HEK293 (cell line): ENCODE measurements at regions not wholly inside any gene's neighbourhood (a gene's known extent, or its start where the extent isn't known, plus 50 kb on each side); places are given as distances from the start of the nearest gene placed in this dataset.

Experiments
- CTCF ChIA-PET: fragments of 350-600 bp; formaldehyde crosslinking; extraction: SDS; loops from one replicate; lab custom pipeline; 2021; ENCODE audit warnings: antibody characterized with exemption; lab: Yijun Ruan, JAX
- POLR2A ChIA-PET: fragments of 300-600 bp; formaldehyde crosslinking; extraction: SDS; loops from one replicate; lab custom pipeline; 2020; ENCODE audit warnings: antibody characterized with exemption, inconsistent platforms; lab: Yijun Ruan, JAX
- H3K27ac ChIP-seq: fragments of 200-500 bp; sonication (Bioruptor generic); 2 replicates; pipeline ENCODE4 v1.5.1; 2014; ENCODE audit warnings: low read depth, low read length, control low read depth, inconsistent platforms; ENCODE audit errors: extremely low read depth
- H3K36me3 ChIP-seq, 2 experiments: fragments of 200-500 bp in 1 of 2; sonication (Bioruptor generic) in 1 of 2; 1 replicate in 1 of 2; 2 replicates in 1 of 2; pipeline ENCODE4 v1.5.1; 2014 to 2017; ENCODE audit warnings: inconsistent platforms in 2 of 2, low read length in 2 of 2; ENCODE audit not compliant: control insufficient read depth in 2 of 2, insufficient read depth in 1 of 2
- H3K4me1 ChIP-seq: fragments of 200-500 bp; sonication (Bioruptor generic); 2 replicates; pipeline ENCODE4 v1.5.1; 2014; ENCODE audit warnings: mild to moderate bottlenecking, low read length, inconsistent platforms; ENCODE audit not compliant: control insufficient read depth, insufficient read depth
- H3K4me3 ChIP-seq: 2 replicates; pipeline ENCODE4 v1.5.1; 2011; ENCODE audit warnings: low read depth, mild to moderate bottlenecking, control low read depth, low read length, moderate library complexity
- H3K9me3 ChIP-seq: fragments of 200-500 bp; sonication (Bioruptor generic); 2 replicates; pipeline ENCODE4 v1.5.1; 2014; ENCODE audit warnings: low read depth, low read length, inconsistent platforms; ENCODE audit not compliant: control insufficient read depth, insufficient read depth
- ATF2 ChIP-seq: fragments of 450-650 bp; formaldehyde crosslinking; IDR thresholded peaks from 2 replicates; pipeline ENCODE4 v1.5.1; 2016; ENCODE audit warnings: missing biosample characterization, missing genetic modification characterization, low read depth
- BCL11B ChIP-seq: fragments of 450-650 bp; formaldehyde crosslinking; IDR thresholded peaks from 2 replicates; pipeline ENCODE4 v1.5.1; 2016; ENCODE audit warnings: low read depth, missing biosample characterization, missing genetic modification characterization
- IKZF3 ChIP-seq: fragments of 450-650 bp; IDR thresholded peaks from 2 replicates; pipeline ENCODE4 v1.5.0; 2018; ENCODE audit warnings: missing biosample characterization, mild to moderate bottlenecking, missing genetic modification characterization, moderate library complexity
- INSM2 ChIP-seq: fragments of 450-650 bp; formaldehyde crosslinking; IDR thresholded peaks from 2 replicates; pipeline ENCODE4 v1.5.1; 2016; ENCODE audit warnings: missing biosample characterization, missing genetic modification characterization
- PRDM2 ChIP-seq: fragments of 450-650 bp; formaldehyde crosslinking; IDR thresholded peaks from 2 replicates; pipeline ENCODE4 v1.5.1; 2016; ENCODE audit warnings: missing biosample characterization, missing genetic modification characterization, borderline replicate concordance
- ZBTB10 ChIP-seq: fragments of 450-650 bp; formaldehyde crosslinking; IDR thresholded peaks from 2 replicates; pipeline ENCODE4 v1.5.1; 2016; ENCODE audit warnings: missing biosample characterization, missing genetic modification characterization
- ZNF2 ChIP-seq: fragments of 450-650 bp; formaldehyde crosslinking; IDR thresholded peaks from 2 replicates; pipeline ENCODE4 v1.5.1; 2016; ENCODE audit warnings: missing biosample characterization, missing genetic modification characterization
- ZNF280D ChIP-seq: fragments of 450-650 bp; formaldehyde crosslinking; IDR thresholded peaks from 2 replicates; pipeline ENCODE4 v1.5.1; 2016; ENCODE audit warnings: missing biosample characterization, missing genetic modification characterization
- ZNF335 ChIP-seq: fragments of 450-650 bp; formaldehyde crosslinking; conservative IDR thresholded peaks from 2 replicates; pipeline ENCODE4 v1.5.1; 2016; ENCODE audit warnings: missing biosample characterization, missing genetic modification characterization
- ZNF362 ChIP-seq: fragments of 450-650 bp; formaldehyde crosslinking; IDR thresholded peaks from 2 replicates; pipeline ENCODE4 v1.5.1; 2016; ENCODE audit warnings: missing biosample characterization, missing genetic modification characterization
- ZNF366 ChIP-seq: fragments of 450-650 bp; formaldehyde crosslinking; conservative IDR thresholded peaks from 2 replicates; pipeline ENCODE4 v1.5.1; 2016; ENCODE audit warnings: missing biosample characterization, missing genetic modification characterization
- ZNF37A ChIP-seq: fragments of 450-650 bp; IDR thresholded peaks from 2 replicates; pipeline ENCODE4 v1.5.1; 2018; ENCODE audit warnings: missing biosample characterization, missing genetic modification characterization
- ZNF621 ChIP-seq: fragments of 450-650 bp; formaldehyde crosslinking; IDR thresholded peaks from 2 replicates; pipeline ENCODE4 v1.5.1; 2017; ENCODE audit warnings: missing biosample characterization, missing genetic modification characterization
- ZNF624 ChIP-seq: fragments of 450-650 bp; formaldehyde crosslinking; IDR thresholded peaks from 2 replicates; pipeline ENCODE4 v1.5.1; 2017; ENCODE audit warnings: missing biosample characterization, missing genetic modification characterization
- ZNF677 ChIP-seq: fragments of 450-650 bp; IDR thresholded peaks from 2 replicates; pipeline ENCODE4 v1.5.0; 2018; ENCODE audit warnings: missing biosample characterization, mild to moderate bottlenecking, missing genetic modification characterization, moderate library complexity
- ZNF791 ChIP-seq: fragments of 450-650 bp; formaldehyde crosslinking; IDR thresholded peaks from 2 replicates; pipeline ENCODE4 v1.5.1; 2016; ENCODE audit warnings: missing biosample characterization, missing genetic modification characterization
- ZSCAN30 ChIP-seq: fragments of 450-650 bp; IDR thresholded peaks from 2 replicates; pipeline ENCODE4 v1.5.1; 2018; ENCODE audit warnings: missing biosample characterization, mild to moderate bottlenecking, missing genetic modification characterization, moderate library complexity

GRCh38 chr4:171676555-171677215 is 136.5 kb upstream of the GALNTL6 start:
- H3K4me1 ChIP-seq: no peaks in the 10 kb centered on the region
- H3K9me3 ChIP-seq: no peaks in the 10 kb centered on the region
- TF ChIP-seq ZBTB10 (tag by site-specific recombination) (no peak), ZNF362 (tag by site-specific recombination) (no peak), ATF2 (tag by site-specific recombination) (no peak), ZNF791 (no peak), INSM2 (tag by site-specific recombination) (no peak), ZNF621 (tag by site-specific recombination) (no peak), ZNF37A (tag by site-specific recombination) (no peak), ZNF280D (no peak), ZNF335 (tag by site-specific recombination) (no peak), ZNF624 (tag by site-specific recombination) (no peak), BCL11B (tag by site-specific recombination) (no peak), IKZF3 (tag by site-specific recombination) (no peak), ZNF677 (no peak), ZNF366 (tag by site-specific recombination) (no peak)
- CTCF ChIA-PET: no interaction called here
- H3K36me3 ChIP-seq: no peaks in the 10 kb centered on the region
- POLR2A ChIA-PET: no interaction called here
- H3K27ac ChIP-seq: no peak overlapping the region
- no peak overlapping the region for H3K4me3 ChIP-seq

- Histone ChIP-seq H3K4me1 (no peaks in the 10 kb centered on the region), H3K9me3 (no peaks in the 10 kb centered on the region), H3K27ac (no peak overlapping the region), H3K4me3 (no peak overlapping the region), H3K36me3 (no peaks in the 10 kb centered on the region)
- ChIA-PET CTCF (no interaction called here), POLR2A (no interaction called here)
- TF ChIP-seq PRDM2 (tag by site-specific recombination) (no peak), ZNF2 (tag by site-specific recombination) (no peak), ZSCAN30 (tag by site-specific recombination) (no peak)
Measured at GRCh38 chr4:171674781-171675180, 138.4 kb upstream of the GALNTL6 start.
